ENCODE measurements at regions not wholly inside any gene's neighbourhood (a gene's known extent, or its start where the extent isn't known, plus 50 kb on each side); places are given as distances from the start of the nearest gene placed in this dataset.

DNA sequence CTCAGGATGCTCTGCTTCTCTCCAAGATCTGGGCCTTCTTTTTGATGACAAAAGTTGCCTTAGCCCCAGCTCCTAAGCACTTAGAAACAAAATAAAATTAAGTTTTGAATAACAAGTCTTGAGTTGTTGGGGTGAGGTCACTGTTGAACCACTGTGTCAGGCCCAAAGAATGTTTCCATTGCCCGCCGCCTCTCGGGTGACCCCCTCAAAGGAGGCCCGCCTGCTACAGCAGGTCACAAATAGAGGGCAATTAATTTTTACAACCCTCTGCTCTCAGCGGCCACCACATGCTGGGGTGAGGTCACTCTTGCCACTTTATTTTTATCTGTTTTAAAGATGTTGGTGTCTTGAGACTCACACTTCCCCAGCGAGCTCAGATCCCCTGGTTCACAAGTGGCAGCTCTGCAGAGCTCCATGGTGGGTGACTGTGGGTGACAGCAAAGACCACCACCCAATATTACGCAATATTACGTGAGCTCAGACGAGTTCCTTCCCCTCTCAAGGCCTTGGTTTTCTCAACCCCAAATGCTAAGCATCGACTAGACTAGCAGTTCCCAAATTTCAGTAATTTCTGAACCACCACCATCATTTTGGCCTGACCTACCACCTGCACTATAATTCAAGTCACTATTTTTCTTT, 247.7 kb upstream of the PMEPA1 start:
- DNase-seq (ENCODE audit: low read depth), result peak; percentile 20
- H3K4me3 ChIP-seq (ENCODE audit: low read depth, low read length), result no peak overlapping the region
- TF ChIP-seq, protein P1, sequence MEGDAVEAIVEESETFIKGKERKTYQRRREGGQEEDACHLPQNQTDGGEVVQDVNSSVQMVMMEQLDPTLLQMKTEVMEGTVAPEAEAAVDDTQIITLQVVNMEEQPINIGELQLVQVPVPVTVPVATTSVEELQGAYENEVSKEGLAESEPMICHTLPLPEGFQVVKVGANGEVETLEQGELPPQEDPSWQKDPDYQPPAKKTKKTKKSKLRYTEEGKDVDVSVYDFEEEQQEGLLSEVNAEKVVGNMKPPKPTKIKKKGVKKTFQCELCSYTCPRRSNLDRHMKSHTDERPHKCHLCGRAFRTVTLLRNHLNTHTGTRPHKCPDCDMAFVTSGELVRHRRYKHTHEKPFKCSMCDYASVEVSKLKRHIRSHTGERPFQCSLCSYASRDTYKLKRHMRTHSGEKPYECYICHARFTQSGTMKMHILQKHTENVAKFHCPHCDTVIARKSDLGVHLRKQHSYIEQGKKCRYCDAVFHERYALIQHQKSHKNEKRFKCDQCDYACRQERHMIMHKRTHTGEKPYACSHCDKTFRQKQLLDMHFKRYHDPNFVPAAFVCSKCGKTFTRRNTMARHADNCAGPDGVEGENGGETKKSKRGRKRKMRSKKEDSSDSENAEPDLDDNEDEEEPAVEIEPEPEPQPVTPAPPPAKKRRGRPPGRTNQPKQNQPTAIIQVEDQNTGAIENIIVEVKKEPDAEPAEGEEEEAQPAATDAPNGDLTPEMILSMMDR (IDR thresholded peaks at IDR 0.05; ENCODE audit: insufficient read depth, low read depth, low read length), result no peak

DNA sequence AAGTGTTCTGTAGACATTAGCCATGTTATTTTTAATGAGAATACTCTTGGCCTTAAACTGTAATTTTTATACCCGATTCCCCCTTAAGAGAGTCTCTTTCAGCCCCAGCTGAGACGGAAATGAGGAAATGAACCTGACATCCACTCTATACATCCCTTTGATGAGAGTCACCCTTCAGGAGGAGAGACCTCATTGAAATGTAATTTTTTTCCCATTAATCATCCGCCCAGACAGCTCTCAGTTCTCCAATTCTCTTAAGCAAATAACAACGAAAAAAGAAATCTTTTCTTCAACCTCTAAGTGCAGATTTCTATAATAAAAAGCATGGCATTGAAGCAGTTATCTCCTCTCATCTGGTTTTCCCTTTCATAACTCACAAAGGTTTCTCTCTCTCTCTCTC, 243.8 kb upstream of the PMEPA1 start:
- H3K4me3 ChIP-seq (ENCODE audit: low read depth, low read length), result no peak overlapping the region
- TF ChIP-seq, protein P1 (IDR thresholded peaks at IDR 0.05; ENCODE audit: insufficient read depth, low read depth, low read length), result no peak
- DNase-seq (ENCODE audit: low read depth), result no peak

DNA sequence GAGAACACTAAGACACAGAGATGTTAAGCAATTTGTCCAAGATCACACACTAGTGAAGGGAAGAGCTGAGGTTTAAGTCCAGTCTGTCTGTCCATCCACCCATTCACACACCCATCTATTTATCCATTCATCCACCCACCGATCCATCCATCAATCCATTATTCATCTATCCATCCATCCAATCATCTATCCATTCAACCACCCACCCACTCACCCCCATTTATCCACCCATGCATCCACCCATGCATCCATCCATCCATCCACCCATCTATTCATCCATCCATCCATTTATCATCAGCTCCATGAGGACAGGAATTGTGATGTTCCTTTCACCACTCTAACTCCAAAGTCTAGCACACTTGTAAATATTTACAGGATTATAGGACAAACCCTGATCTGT, 242.3 kb upstream of the PMEPA1 start:
- DNase-seq (ENCODE audit: low read depth), result no peak
- no peak overlapping the region for H3K4me3 ChIP-seq (ENCODE audit: low read depth, low read length)
- TF ChIP-seq, protein P1 (IDR thresholded peaks at IDR 0.05; ENCODE audit: insufficient read depth, low read depth, low read length), result no peak

DNA sequence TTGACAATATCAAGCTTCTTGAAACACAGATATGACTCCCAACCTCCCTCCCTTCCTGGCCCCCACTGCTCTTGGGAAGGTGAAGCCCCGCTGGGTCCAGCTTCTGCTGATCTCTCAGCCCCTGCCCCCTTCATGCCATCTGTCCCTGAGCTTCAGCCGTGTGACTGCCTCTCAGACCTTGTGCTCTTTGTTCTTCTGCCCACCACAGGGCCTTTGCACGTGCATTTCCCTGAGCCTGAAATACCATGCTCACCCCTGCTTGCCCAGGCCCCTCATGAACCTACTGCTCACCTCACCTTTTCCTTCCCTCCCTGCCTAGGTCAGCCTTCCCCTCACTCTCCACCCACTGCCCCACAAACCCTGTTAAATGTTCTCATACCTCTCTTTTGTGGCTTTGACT, 241.7 kb upstream of the PMEPA1 start:
- no peak overlapping the region for H3K4me3 ChIP-seq (ENCODE audit: low read depth, low read length)
- TF ChIP-seq, protein P1 (IDR thresholded peaks at IDR 0.05; ENCODE audit: insufficient read depth, low read depth, low read length), result no peak
- DNase-seq (ENCODE audit: low read depth), result no peak

DNA sequence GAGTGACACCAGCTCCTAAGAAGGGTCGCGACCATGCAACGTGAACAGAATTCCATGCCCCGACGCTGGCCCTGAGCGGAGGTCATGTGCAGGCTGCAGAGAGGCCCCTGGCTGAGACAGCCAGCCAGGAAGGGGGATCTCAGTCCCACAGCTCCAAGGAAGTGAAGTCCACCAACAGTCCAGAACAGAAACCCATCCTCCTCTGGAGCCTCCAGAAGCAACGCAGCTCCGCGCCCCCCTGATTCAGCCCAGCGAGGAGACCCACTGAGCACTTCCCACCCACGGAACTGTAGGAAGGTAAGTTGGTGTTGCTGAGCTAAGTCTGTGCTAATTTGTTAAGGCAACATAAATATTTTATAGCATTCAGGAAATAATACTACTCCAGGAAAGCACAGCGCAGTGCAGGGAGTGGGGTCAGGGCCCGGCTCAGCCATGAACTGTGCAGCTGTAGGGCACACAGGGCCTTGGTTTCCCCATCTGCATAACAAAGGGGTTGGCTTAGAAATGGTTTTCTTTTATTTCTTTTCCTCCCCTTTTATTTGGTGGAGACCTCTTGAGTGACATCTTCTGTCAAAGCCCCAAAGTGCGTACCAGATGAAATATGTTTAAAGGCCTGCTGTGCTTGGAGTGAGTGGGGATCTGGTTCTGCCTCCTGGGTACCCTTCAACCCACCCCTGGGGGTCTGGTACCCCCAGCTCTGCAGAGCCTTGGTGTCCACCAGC, 241.1 kb upstream of the PMEPA1 start:
- TF ChIP-seq, protein P1 (IDR thresholded peaks at IDR 0.05; ENCODE audit: insufficient read depth, low read depth, low read length), result no peak
- H3K4me3 ChIP-seq (ENCODE audit: low read depth, low read length), result no peak overlapping the region
- no peak for DNase-seq (ENCODE audit: low read depth)

DNA sequence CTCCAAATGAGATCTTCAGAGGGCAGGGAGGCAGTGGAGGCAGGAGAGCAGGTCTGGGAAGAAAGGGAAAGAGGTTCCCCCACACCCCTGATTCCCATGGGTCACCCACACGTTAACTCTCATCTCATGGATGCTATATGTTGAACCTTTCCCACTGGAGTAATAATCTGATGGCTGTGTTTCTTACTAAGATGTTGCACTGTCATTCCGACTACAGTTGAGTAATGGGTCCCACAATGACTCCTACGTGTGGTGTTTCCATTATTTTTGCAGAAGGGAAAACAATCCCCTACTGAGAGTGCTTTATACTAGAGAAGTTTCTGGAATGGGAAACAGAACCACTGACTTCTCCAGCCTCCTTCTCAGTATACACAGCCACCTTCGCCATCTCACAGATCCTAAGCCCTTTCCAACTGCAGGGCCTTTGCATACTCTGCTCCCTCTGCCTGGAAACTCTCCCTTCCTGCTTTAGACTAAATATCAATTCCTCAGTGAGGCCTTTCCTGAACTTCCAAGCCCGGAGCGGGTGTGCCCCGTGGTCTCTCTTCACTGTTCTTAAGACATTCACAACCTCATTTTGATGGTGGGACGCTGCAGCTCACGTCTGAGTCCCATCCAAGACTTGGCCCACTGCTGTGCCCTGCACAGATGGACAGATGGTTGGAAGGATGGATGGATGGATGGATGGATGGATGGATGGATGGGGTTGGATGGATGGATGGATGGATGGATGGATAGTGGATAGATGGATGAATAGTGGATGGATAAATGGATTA, 238.6 kb upstream of the PMEPA1 start:
- peak; percentile 23 for DNase-seq (ENCODE audit: low read depth)
- H3K4me3 ChIP-seq (ENCODE audit: low read depth, low read length), result no peak overlapping the region
- TF ChIP-seq, protein P1 (IDR thresholded peaks at IDR 0.05; ENCODE audit: insufficient read depth, low read depth, low read length), result no peak
